CD14-positive monocyte (primary cell): ENCODE measurements at regions not wholly inside any gene's neighbourhood (a gene's known extent, or its start where the extent isn't known, plus 50 kb on each side); places are given as distances from the start of the nearest gene placed in this dataset.
A peak's percentile ranks its signal among the peaks of the same experiment; 100 is the strongest.

Source experiments
- DNase-seq, 3 donors: peaks; one replicate each; pipeline ENCODE4 v3.0.0-alpha.2; 2011 to 2022
- H2AFZ ChIP-seq: 2 replicates; pipeline ENCODE4 v1.6.0; 2012; ENCODE audit warnings: mild to moderate bottlenecking, low read depth, low read length, inconsistent platforms; ENCODE audit not compliant: insufficient read depth, poor library complexity, severe bottlenecking
- H3K27ac ChIP-seq, 2 donors: 1 replicate in 1 of 2; 2 replicates in 1 of 2; pipeline ENCODE4 v1.5.1; 2012 to 2013; ENCODE audit warnings: low read length in 2 of 2, control low read depth in 1 of 2, inconsistent platforms in 1 of 2, low read depth in 1 of 2, mild to moderate bottlenecking in 1 of 2
- H3K27me3 ChIP-seq, 2 donors: one replicate each; pipeline versions ENCODE4 v1.6.0 to v1.6.1; 2011 to 2013; ENCODE audit warnings: low read length in 2 of 2; ENCODE audit not compliant: control insufficient read depth in 2 of 2, insufficient read depth in 2 of 2
- H3K36me3 ChIP-seq, 2 donors: replicated peaks in 1 of 2; 1 replicate in 1 of 2; 2 replicates in 1 of 2; pipeline versions ENCODE4 v1.5.1 to v1.6.1; 2012 to 2013; ENCODE audit warnings: low read length in 2 of 2, control low read depth in 1 of 2, inconsistent platforms in 1 of 2, mild to moderate bottlenecking in 1 of 2; ENCODE audit not compliant: insufficient read depth in 2 of 2, control insufficient read depth in 1 of 2
- H3K4me1 ChIP-seq, 2 donors: 1 replicate in 1 of 2; 2 replicates in 1 of 2; pipeline versions ENCODE4 v1.5.1 to v1.6.1; 2012 to 2013; ENCODE audit warnings: low read length in 2 of 2, control low read depth in 1 of 2, inconsistent platforms in 1 of 2, mild to moderate bottlenecking in 1 of 2, moderate library complexity in 1 of 2; ENCODE audit not compliant: insufficient read depth in 2 of 2, control insufficient read depth in 1 of 2
- H3K4me2 ChIP-seq: replicated peaks from 2 replicates; pipeline ENCODE3; 2012; ENCODE audit warnings: low read length, moderate library complexity, mild to moderate bottlenecking; ENCODE audit not compliant: poor library complexity, severe bottlenecking; ENCODE audit errors: extremely low read depth
- H3K4me3 ChIP-seq, 3 experiments: fragments of 200-600 bp in 1 of 3; sonication (generic) in 1 of 3; replicated peaks in 1 of 3; 1 replicate in 2 of 3; 2 replicates in 1 of 3; pipeline ENCODE4 v1.5.1; 2011 to 2013; ENCODE audit warnings: low read length in 3 of 3, mild to moderate bottlenecking in 3 of 3, control low read depth in 2 of 3, low read depth in 2 of 3, inconsistent platforms in 1 of 3, moderate library complexity in 1 of 3
- H3K79me2 ChIP-seq: 2 replicates; pipeline ENCODE4 v1.6.0; 2012; ENCODE audit warnings: mild to moderate bottlenecking, control low read depth, inconsistent platforms, low read length, moderate library complexity; ENCODE audit not compliant: insufficient read depth
- H3K9ac ChIP-seq: 2 replicates; pipeline ENCODE4 v1.6.0; 2017; ENCODE audit warnings: low read length, mild to moderate bottlenecking; ENCODE audit not compliant: insufficient read depth, poor library complexity, severe bottlenecking
- H3K9me3 ChIP-seq, 2 donors: replicated peaks in 1 of 2; 1 replicate in 1 of 2; 2 replicates in 1 of 2; pipeline versions ENCODE4 v1.5.1 to v1.6.1; 2012 to 2013; ENCODE audit warnings: low read length in 2 of 2, control low read depth in 1 of 2; ENCODE audit not compliant: control insufficient read depth in 1 of 2, insufficient read depth in 1 of 2
- H4K20me1 ChIP-seq: 2 replicates; pipeline ENCODE4 v1.6.0; 2012; ENCODE audit warnings: mild to moderate bottlenecking, low read length, control low read depth, moderate library complexity; ENCODE audit not compliant: insufficient read depth
- H3K27ac Mint-ChIP-seq, 7 donors: one replicate each; pipeline ENCODE4 v1.8.0; 2020; ENCODE audit warnings: mild to moderate bottlenecking in 7 of 7, mixed read lengths in 7 of 7, moderate library complexity in 6 of 7, inconsistent platforms in 2 of 7
- H3K27me3 Mint-ChIP-seq, 3 donors: one replicate each; pipeline ENCODE4 v1.8.0; 2021 to 2022; ENCODE audit warnings: low read depth in 3 of 3, mild to moderate bottlenecking in 3 of 3, mixed read lengths in 3 of 3, moderate library complexity in 3 of 3, inconsistent platforms in 1 of 3
- H3K36me3 Mint-ChIP-seq, 2 donors: one replicate each; pipeline ENCODE4 v1.8.0; 2020; ENCODE audit warnings: mixed read lengths in 2 of 2, inconsistent platforms in 1 of 2, mild to moderate bottlenecking in 1 of 2
- H3K4me1 Mint-ChIP-seq: one replicate; pipeline ENCODE4 v1.8.0; 2020; ENCODE audit warnings: mild to moderate bottlenecking, mixed read lengths
- H3K4me3 Mint-ChIP-seq, 2 donors: one replicate each; pipeline ENCODE4 v1.8.0; 2020; ENCODE audit warnings: mild to moderate bottlenecking in 2 of 2, mixed read lengths in 2 of 2, moderate library complexity in 1 of 2
- H3K9me3 Mint-ChIP-seq, 7 donors: one replicate each; pipeline ENCODE4 v1.8.0; 2020 to 2022; ENCODE audit warnings: mixed read lengths in 7 of 7, mild to moderate bottlenecking in 6 of 7, moderate library complexity in 6 of 7, inconsistent platforms in 2 of 7
- WGBS: methylation state at CpG from one replicate; pipeline ENCODE4 v1.1.5; 2013; ENCODE audit warnings: missing lambda C conversion rate; ENCODE audit not compliant: insufficient coverage; 5-methylcytosine and 5-hydroxymethylcytosine counted together
- intact Hi-C, 2 donors: fragments of 100-400 bp; cut with micrococcal nuclease; formaldehyde crosslinking; loops; one replicate each; pipeline versions ENCODE4 v1.15.0 to v1.15.1; 2023
- TF ChIP-seq, protein P1 (sequence below): fragments of 200-600 bp; IDR thresholded peaks from one replicate; pipeline ENCODE4 v1.8.0; 2022; ENCODE audit warnings: antibody characterized with exemption, mild to moderate bottlenecking

- Histone ChIP-seq H3K27ac (no peak overlapping the region), H3K9ac (no peak overlapping the region), H3K79me2 (no peaks in the 10 kb centered on the region), H4K20me1 (no peaks in the 10 kb centered on the region), H3K36me3 (no peaks in the 10 kb centered on the region), H3K4me1 (peaks cover 4 to 13% of the 10 kb centered on the region in 2 donors), H3K4me3 (no peak overlapping the region), H3K9me3 (no peaks in the 10 kb centered on the region), H2AFZ (no peak overlapping the region), H3K27me3 (peaks cover 24% of the 10 kb centered on the region in 2 donors), H3K4me2 (no peak overlapping the region)
- peaks cover 0 to 4% (median 0%) of the 10 kb centered on the region in 7 donors for H3K9me3 Mint-ChIP-seq
- TF ChIP-seq, protein P1, sequence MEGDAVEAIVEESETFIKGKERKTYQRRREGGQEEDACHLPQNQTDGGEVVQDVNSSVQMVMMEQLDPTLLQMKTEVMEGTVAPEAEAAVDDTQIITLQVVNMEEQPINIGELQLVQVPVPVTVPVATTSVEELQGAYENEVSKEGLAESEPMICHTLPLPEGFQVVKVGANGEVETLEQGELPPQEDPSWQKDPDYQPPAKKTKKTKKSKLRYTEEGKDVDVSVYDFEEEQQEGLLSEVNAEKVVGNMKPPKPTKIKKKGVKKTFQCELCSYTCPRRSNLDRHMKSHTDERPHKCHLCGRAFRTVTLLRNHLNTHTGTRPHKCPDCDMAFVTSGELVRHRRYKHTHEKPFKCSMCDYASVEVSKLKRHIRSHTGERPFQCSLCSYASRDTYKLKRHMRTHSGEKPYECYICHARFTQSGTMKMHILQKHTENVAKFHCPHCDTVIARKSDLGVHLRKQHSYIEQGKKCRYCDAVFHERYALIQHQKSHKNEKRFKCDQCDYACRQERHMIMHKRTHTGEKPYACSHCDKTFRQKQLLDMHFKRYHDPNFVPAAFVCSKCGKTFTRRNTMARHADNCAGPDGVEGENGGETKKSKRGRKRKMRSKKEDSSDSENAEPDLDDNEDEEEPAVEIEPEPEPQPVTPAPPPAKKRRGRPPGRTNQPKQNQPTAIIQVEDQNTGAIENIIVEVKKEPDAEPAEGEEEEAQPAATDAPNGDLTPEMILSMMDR: no peak
- H3K36me3 Mint-ChIP-seq: peaks cover 0 to 8% of the 10 kb centered on the region in 2 donors
- no peak overlapping the region for H3K27ac Mint-ChIP-seq
- no peak overlapping the region for H3K4me3 Mint-ChIP-seq
- H3K27me3 Mint-ChIP-seq: peaks cover 30 to 41% (median 36%) of the 10 kb centered on the region in 3 donors
- no peak for DNase-seq
- peaks cover 16% of the 10 kb centered on the region for H3K4me1 Mint-ChIP-seq
- intact Hi-C loops: no loop called here
These were observed 148.3 kb downstream of the ATL2 start for GRCh38 chr2:38228753-38229152.

GRCh38 chr2:38224821-38225437 is 149.0 kb upstream of the CYP1B1 start:
- no peak for DNase-seq
- H3K79me2 ChIP-seq: no peaks in the 10 kb centered on the region
- H3K4me3 ChIP-seq: no peak overlapping the region
- H3K36me3 ChIP-seq: no peaks in the 10 kb centered on the region
- peaks cover 0 to 3% of the 10 kb centered on the region in 2 donors for H3K4me1 ChIP-seq
- Mint-ChIP-seq H3K4me1 (peaks cover 12% of the 10 kb centered on the region), H3K27ac (no peak overlapping the region), H3K4me3 (peak overlapping the region in 1 of 2 donors; percentile 7), H3K9me3 (peaks cover 4 to 12% (median 9%) of the 10 kb centered on the region in 7 donors), H3K36me3 (peaks cover 0 to 8% of the 10 kb centered on the region in 2 donors), H3K27me3 (peaks cover 30 to 43% (median 35%) of the 10 kb centered on the region in 3 donors)
- no CpG with 5 or more reads among the region's 1 CpG for WGBS
- peaks cover 24 to 25% of the 10 kb centered on the region in 2 donors for H3K27me3 ChIP-seq
- no peaks in the 10 kb centered on the region for H3K9me3 ChIP-seq
- H3K9ac ChIP-seq: no peak overlapping the region
- H2AFZ ChIP-seq: no peak overlapping the region
- TF ChIP-seq, protein P1: no peak
- intact Hi-C loops: no loop called here
- no peaks in the 10 kb centered on the region for H4K20me1 ChIP-seq
- no peak overlapping the region for H3K27ac ChIP-seq
- no peak overlapping the region for H3K4me2 ChIP-seq
